GM23338 (cell line): ENCODE measurements at regions not wholly inside any gene's neighbourhood (a gene's known extent, or its start where the extent isn't known, plus 50 kb on each side); places are given as distances from the start of the nearest gene placed in this dataset.

Source experiments
- ATAC-seq: fragments of 200-7000 bp; cut with Tn5 transposase; 3 replicates; pipeline ENCODE4 v1.9.1; 2020
- DNase-seq: peaks from one replicate; pipeline ENCODE4 v3.0.0-alpha.2; 2015; ENCODE audit warnings: low spot score
- H2AFZ ChIP-seq: fragments of 200-600 bp; sonication (generic); 2 replicates; pipeline ENCODE4 v1.8.0; 2016; ENCODE audit warnings: antibody characterized with exemption, mild to moderate bottlenecking, moderate library complexity
- H3F3A ChIP-seq: fragments of 200-600 bp; sonication (generic); replicated peaks from 2 replicates; pipeline ENCODE4 v1.8.0; 2017; ENCODE audit warnings: antibody characterized with exemption, mixed run types, low read depth
- H3K27ac ChIP-seq: fragments of 200-600 bp; sonication (generic); 2 replicates; pipeline ENCODE4 v1.6.1; 2016; ENCODE audit warnings: low read depth
- H3K27me3 ChIP-seq: fragments of 200-600 bp; sonication (generic); 2 replicates; pipeline ENCODE4 v1.8.0; 2016; ENCODE audit warnings: mild to moderate bottlenecking, mixed run types, moderate library complexity; ENCODE audit not compliant: insufficient read depth
- H3K36me3 ChIP-seq: fragments of 200-600 bp; sonication (generic); 2 replicates; pipeline ENCODE4 v1.8.0; 2016; ENCODE audit warnings: mild to moderate bottlenecking; ENCODE audit not compliant: insufficient read depth
- H3K4me1 ChIP-seq: fragments of 200-600 bp; sonication (generic); 2 replicates; pipeline ENCODE4 v1.8.0; 2016; ENCODE audit warnings: mild to moderate bottlenecking, moderate library complexity; ENCODE audit not compliant: insufficient read depth
- H3K4me2 ChIP-seq: fragments of 200-600 bp; sonication (generic); 2 replicates; pipeline ENCODE4 v1.7.1; 2017; ENCODE audit warnings: mixed run types
- H3K4me3 ChIP-seq: fragments of 200-600 bp; sonication (generic); 2 replicates; pipeline ENCODE4 v1.6.1; 2016; ENCODE audit warnings: mixed run types
- H3K79me2 ChIP-seq: fragments of 200-600 bp; sonication (generic); replicated peaks from 2 replicates; pipeline ENCODE4 v1.8.0; 2017; ENCODE audit warnings: mild to moderate bottlenecking; ENCODE audit not compliant: insufficient read depth
- H3K9me2 ChIP-seq: fragments of 200-600 bp; sonication (generic); 2 replicates; pipeline ENCODE4 v1.8.0; 2017; ENCODE audit not compliant: insufficient read depth
- H4K20me1 ChIP-seq: fragments of 200-600 bp; sonication (generic); replicated peaks from 2 replicates; pipeline ENCODE4 v1.8.0; 2017; ENCODE audit warnings: mild to moderate bottlenecking; ENCODE audit not compliant: insufficient read depth
- H3K27ac Mint-ChIP-seq: 2 replicates; pipeline ENCODE4 v1.8.0; 2020; ENCODE audit warnings: inconsistent platforms, mild to moderate bottlenecking, moderate library complexity, mixed read lengths
- H3K27me3 Mint-ChIP-seq: 3 replicates; pipeline ENCODE4 v1.8.0; 2022; ENCODE audit warnings: low read depth, mild to moderate bottlenecking, moderate library complexity, mixed read lengths, inconsistent platforms; ENCODE audit not compliant: insufficient read depth, poor library complexity
- H3K36me3 Mint-ChIP-seq: 3 replicates; pipeline ENCODE4 v1.8.0; 2021; ENCODE audit warnings: low read depth, mild to moderate bottlenecking, inconsistent platforms, moderate library complexity, mixed read lengths
- H3K4me1 Mint-ChIP-seq: 3 replicates; pipeline ENCODE4 v1.8.0; 2020; ENCODE audit warnings: mild to moderate bottlenecking, inconsistent platforms, mixed read lengths
- H3K4me3 Mint-ChIP-seq: 3 replicates; pipeline ENCODE4 v1.8.0; 2021; ENCODE audit warnings: moderate library complexity, mild to moderate bottlenecking, inconsistent platforms, mixed read lengths
- H3K9me3 Mint-ChIP-seq: 3 replicates; pipeline ENCODE4 v1.8.0; 2020; ENCODE audit warnings: moderate library complexity, mild to moderate bottlenecking, inconsistent platforms, mixed read lengths
- CREB1 ChIP-seq: fragments of 250-450 bp; sonication (Bioruptor Pico); IDR thresholded peaks from 2 replicates; pipeline ENCODE4 v1.5.0; 2020; ENCODE audit warnings: low read depth, mild to moderate bottlenecking, moderate library complexity
- CTCF ChIP-seq, 2 experiments: fragments of 200-600 bp in 1 of 2; sonication (generic) in 1 of 2; conservative IDR thresholded peaks; 2 replicates each; pipeline versions ENCODE4 v1.5.1 to v1.6.1; 2016 to 2017; ENCODE audit warnings: antibody characterized with exemption in 2 of 2, low read depth in 2 of 2, mild to moderate bottlenecking in 2 of 2, moderate library complexity in 1 of 2
- ETS1 ChIP-seq: IDR thresholded peaks from 2 replicates; pipeline ENCODE4 v1.6.1; 2016; ENCODE audit warnings: antibody characterized with exemption
- EZH2 ChIP-seq: fragments of 200-600 bp; sonication (generic); IDR thresholded peaks from one replicate; pipeline ENCODE4 v1.8.0; 2017; ENCODE audit warnings: antibody characterized with exemption, mild to moderate bottlenecking, low read depth; ENCODE audit not compliant: unreplicated experiment
- EZH2phosphoT487 ChIP-seq: fragments of 200-600 bp; sonication (generic); IDR thresholded peaks from one replicate; pipeline ENCODE4 v1.8.1; 2018; ENCODE audit warnings: antibody characterized with exemption; ENCODE audit not compliant: unreplicated experiment
- JUNB ChIP-seq: IDR thresholded peaks from one replicate; pipeline ENCODE4 v1.6.1; 2016; ENCODE audit warnings: antibody characterized with exemption; ENCODE audit not compliant: unreplicated experiment
- NANOG ChIP-seq: IDR thresholded peaks from 2 replicates; pipeline ENCODE4 v1.6.1; 2016; ENCODE audit warnings: antibody characterized with exemption, borderline replicate concordance
- POLR2AphosphoS5 ChIP-seq: IDR thresholded peaks from 2 replicates; pipeline ENCODE4 v1.6.1; 2016; ENCODE audit warnings: antibody characterized with exemption, low read depth
- REST ChIP-seq: IDR thresholded peaks from one replicate; pipeline ENCODE4 v1.6.1; 2018; ENCODE audit warnings: antibody characterized with exemption; ENCODE audit not compliant: unreplicated experiment
- STAT1 ChIP-seq: IDR thresholded peaks from one replicate; pipeline ENCODE4 v1.6.1; 2016; ENCODE audit warnings: antibody characterized with exemption; ENCODE audit not compliant: unreplicated experiment
- ZNF114 ChIP-seq: fragments of 250-450 bp; sonication (Bioruptor Pico); IDR thresholded peaks from 2 replicates; pipeline ENCODE4 v1.5.0; 2020; ENCODE audit warnings: mild to moderate bottlenecking, moderate library complexity
- ZNF331 ChIP-seq: fragments of 250-450 bp; sonication (Bioruptor Pico); IDR thresholded peaks from 2 replicates; pipeline ENCODE4 v1.5.0; 2020; ENCODE audit warnings: low read depth, mild to moderate bottlenecking, moderate library complexity
- ZNF462 ChIP-seq: fragments of 250-450 bp; sonication (Bioruptor Pico); IDR thresholded peaks from 2 replicates; pipeline ENCODE4 v1.5.0; 2020; ENCODE audit warnings: mild to moderate bottlenecking, moderate library complexity

GRCh38 chr1:29586215-29586614 is 349.9 kb downstream of the PTPRU start:
- H3K4me3 Mint-ChIP-seq, result no peak overlapping the region
- H3K4me1 Mint-ChIP-seq, result no peaks in the 10 kb centered on the region; the same call in 2 of the 3 replicates
- H3K9me2 ChIP-seq, result no peaks in the 10 kb centered on the region
- H3K27ac ChIP-seq, result no peak overlapping the region
- H3K79me2 ChIP-seq, result no peaks in the 10 kb centered on the region
- no peaks in the 10 kb centered on the region for H3F3A ChIP-seq
- H3K4me1 ChIP-seq, result no peaks in the 10 kb centered on the region
- peaks cover 5% of the 10 kb centered on the region; the same call in 2 of the 3 replicates for H3K9me3 Mint-ChIP-seq
- no peaks in the 10 kb centered on the region for H3K27me3 ChIP-seq
- H3K27ac Mint-ChIP-seq, result no peak overlapping the region
- H4K20me1 ChIP-seq, result no peaks in the 10 kb centered on the region
- no peak overlapping the region for H3K4me3 ChIP-seq
- ATAC-seq (no peak), DNase-seq (no peak)
- no peaks in the 10 kb centered on the region; the same call in 1 of the 3 replicates for H3K36me3 Mint-ChIP-seq
- no peaks in the 10 kb centered on the region for H3K27me3 Mint-ChIP-seq
- H3K36me3 ChIP-seq, result no peaks in the 10 kb centered on the region
- H3K4me2 ChIP-seq, result no peak overlapping the region
- TF ChIP-seq POLR2AphosphoS5 (no peak), EZH2 (no peak), CTCF (conservative IDR thresholded peaks at IDR 0.05; ENCODE audit: low read depth in 2 of 2) (no peak), JUNB (no peak), ZNF462 (CRISPR knock-in tag) (no peak), ETS1 (no peak), REST (no peak), EZH2phosphoT487 (no peak), ZNF114 (CRISPR knock-in tag) (no peak), CREB1 (no peak), ZNF331 (no peak), NANOG (no peak), STAT1 (no peak)
- H2AFZ ChIP-seq, result no peak overlapping the region
